K562 (cell line): ENCODE measurements at regions not wholly inside any gene's neighbourhood (a gene's known extent, or its start where the extent isn't known, plus 50 kb on each side); places are given as distances from the start of the nearest gene placed in this dataset.

Source experiments
- ATAC-seq: fragments of 200-7000 bp; cut with Tn5 transposase; 3 replicates; pipeline ENCODE4 v1.9.1; 2020; ENCODE audit warnings: moderate library complexity
- BruUV-seq: library from RNA; stranded (reverse); fragments of 400-500 nt; replicated peaks from 2 replicates; lab custom pipeline; 2021; lab: Mats Ljungman, UMichigan
- CTCF ChIA-PET: fragments of 300-600 bp; formaldehyde crosslinking; extraction: SDS; loops from one replicate; lab custom pipeline; 2021; ENCODE audit warnings: low intra/inter-chr PET ratio; lab: Yijun Ruan, JAX
- POLR2A ChIA-PET: fragments of 300-600, 350-650 bp; sonication (Branson Sonifier 250); formaldehyde crosslinking; extraction: SDS; loops from one replicate; lab custom pipeline; 2021; ENCODE audit warnings: antibody characterized with exemption, inconsistent platforms; lab: Yijun Ruan, JAX
- DNase-seq, 4 experiments: peaks; one replicate each; pipeline versions ENCODE4 v3.0.0 to v3.0.0-alpha.2; 2011 to 2018; ENCODE audit warnings: low spot score in 3 of 4, mixed read lengths in 3 of 4; ENCODE audit errors: extremely low read depth in 1 of 4
- FAIRE-seq: peaks from 2 replicates; lab custom pipeline; 2011; peaks lifted over from hg19 to GRCh38; lab: Jason Lieb, UNC
- H2AFZ ChIP-seq: 2 replicates; pipeline ENCODE4 v1.6.0; 2011; ENCODE audit warnings: low read depth, low read length, control low read depth, inconsistent platforms
- H3K27ac ChIP-seq: fragments of 200-600 bp; 3 replicates; pipeline ENCODE4 v1.8.0; 2011; ENCODE audit warnings: low read depth, mild to moderate bottlenecking, control low read depth, inconsistent platforms, low read length, moderate library complexity, mixed read lengths; ENCODE audit errors: extremely low read depth
- H3K27me3 ChIP-seq, 2 experiments: fragments of 300-600 bp in 1 of 2; 2 replicates in 1 of 2; 3 replicates in 1 of 2; pipeline versions ENCODE4 v1.6.0 to v1.8.0; 2011; ENCODE audit warnings: inconsistent platforms in 2 of 2, low read length in 2 of 2, mild to moderate bottlenecking in 1 of 2, mixed read lengths in 1 of 2, moderate library complexity in 1 of 2; ENCODE audit not compliant: control insufficient read depth in 2 of 2, insufficient read depth in 2 of 2
- H3K36me3 ChIP-seq: fragments of 300-600 bp; 3 replicates; pipeline ENCODE4 v1.8.0; 2011; ENCODE audit warnings: mild to moderate bottlenecking, low read length, inconsistent platforms; ENCODE audit not compliant: control insufficient read depth, insufficient read depth
- H3K4me1 ChIP-seq, 2 experiments: fragments of 200-600 bp in 1 of 2; replicated peaks in 1 of 2; 2 replicates in 1 of 2; 3 replicates in 1 of 2; pipeline versions ENCODE4 v1.5.1 to v1.8.0; 2011; ENCODE audit warnings: inconsistent platforms in 2 of 2, low read length in 2 of 2, mild to moderate bottlenecking in 1 of 2, mixed read lengths in 1 of 2, moderate library complexity in 1 of 2; ENCODE audit not compliant: control insufficient read depth in 2 of 2, insufficient read depth in 2 of 2
- H3K4me2 ChIP-seq: 2 replicates; pipeline ENCODE4 v1.6.1; 2011; ENCODE audit warnings: low read length, control low read depth, inconsistent platforms, mixed read lengths; ENCODE audit not compliant: insufficient read depth
- H3K4me3 ChIP-seq: fragments of 200-600 bp; sonication (generic), shearing (Covaris generic); 2 replicates; pipeline ENCODE4 v1.5.1; 2016; ENCODE audit warnings: control low read depth, inconsistent platforms
- H3K79me2 ChIP-seq: fragments of 200-600 bp; 3 replicates; pipeline ENCODE4 v1.8.0; 2011; ENCODE audit warnings: low read length, inconsistent platforms; ENCODE audit not compliant: control insufficient read depth, insufficient read depth
- H3K9ac ChIP-seq, 2 experiments: 2 replicates each; pipeline versions ENCODE4 v1.6.0 to v1.6.1; 2011; ENCODE audit warnings: low read depth in 2 of 2, low read length in 2 of 2, control low read depth in 1 of 2, inconsistent platforms in 1 of 2, mild to moderate bottlenecking in 1 of 2, mixed read lengths in 1 of 2; ENCODE audit not compliant: insufficient read depth in 1 of 2
- H3K9me1 ChIP-seq: one replicate; pipeline ENCODE4 v1.6.0; 2011; ENCODE audit warnings: inconsistent platforms, mild to moderate bottlenecking, low read length, moderate library complexity; ENCODE audit not compliant: control insufficient read depth, insufficient read depth
- H3K9me3 ChIP-seq: replicated peaks from 2 replicates; pipeline ENCODE4 v1.5.1; 2011; ENCODE audit warnings: low read depth, low read length, inconsistent platforms; ENCODE audit not compliant: control insufficient read depth, insufficient read depth
- H4K20me1 ChIP-seq: replicated peaks from 2 replicates; pipeline ENCODE4 v1.6.1; 2011; ENCODE audit warnings: low read length, inconsistent platforms, mixed read lengths; ENCODE audit not compliant: control insufficient read depth, insufficient read depth
- C11orf30 ChIP-seq: fragments of 450-650 bp; IDR thresholded peaks from 2 replicates; pipeline ENCODE4 v1.6.1; 2016; ENCODE audit warnings: low read depth, mild to moderate bottlenecking
- KDM5B ChIP-seq: fragments of 200-600 bp; sonication (generic); IDR thresholded peaks from 2 replicates; pipeline ENCODE4 v1.6.1; 2012; ENCODE audit warnings: low read depth, mild to moderate bottlenecking, moderate library complexity, low read length, control low read depth, inconsistent platforms; ENCODE audit not compliant: insufficient replicate concordance
- MAFF ChIP-seq: IDR thresholded peaks from 2 replicates; pipeline ENCODE4 v1.6.1; 2012; ENCODE audit warnings: low read length, improper control_type of control experiment
- MAFG ChIP-seq: fragments of 450-650 bp; conservative IDR thresholded peaks from 2 replicates; pipeline ENCODE4 v1.6.1; 2016; ENCODE audit warnings: missing genetic modification characterization, missing compliant biosample characterization
- MAFK ChIP-seq: IDR thresholded peaks from 2 replicates; pipeline ENCODE4 v1.6.1; 2011; ENCODE audit warnings: low read length, improper control_type of control experiment
- PRPF4 ChIP-seq: fragments of 200-400 bp; formaldehyde crosslinking; IDR thresholded peaks from one replicate; pipeline ENCODE4 v1.6.1; 2017; ENCODE audit warnings: low read length, low read depth, mild to moderate bottlenecking; ENCODE audit not compliant: insufficient read depth, poor library complexity, severe bottlenecking
- RBBP5 ChIP-seq: fragments of 200-600 bp; sonication (generic); IDR thresholded peaks from 2 replicates; pipeline ENCODE4 v1.6.1; 2012; ENCODE audit warnings: borderline replicate concordance, mild to moderate bottlenecking, low read length, control low read depth, inconsistent platforms; ENCODE audit not compliant: insufficient read depth, poor library complexity, severe bottlenecking
- RBM25 ChIP-seq: fragments of 200-400 bp; formaldehyde crosslinking; IDR thresholded peaks from 2 replicates; pipeline ENCODE4 v1.6.1; 2018; ENCODE audit warnings: low read length, low read depth, moderate library complexity; ENCODE audit not compliant: severe bottlenecking
- SAFB ChIP-seq: fragments of 200-400 bp; formaldehyde crosslinking; IDR thresholded peaks from 2 replicates; pipeline ENCODE4 v1.6.1; 2017; ENCODE audit warnings: low read depth, low read length, borderline replicate concordance
- USF1 ChIP-seq: sonication (generic); formaldehyde crosslinking; IDR thresholded peaks from 2 replicates; pipeline ENCODE4 v1.9.0; 2022; ENCODE audit warnings: mild to moderate bottlenecking, missing genetic modification reagents
- ZBTB17 ChIP-seq: fragments of 450-650 bp; formaldehyde crosslinking; IDR thresholded peaks from 2 replicates; pipeline ENCODE4 v1.4.0; 2020; ENCODE audit warnings: mild to moderate bottlenecking
- ZC3H8 ChIP-seq: fragments of 450-650 bp; IDR thresholded peaks from 2 replicates; pipeline ENCODE4 v1.6.1; 2017
- ZNF316 ChIP-seq: fragments of 450-650 bp; IDR thresholded peaks from 2 replicates; pipeline ENCODE4 v1.6.1; 2016
- ZNF785 ChIP-seq: fragments of 250-450 bp; sonication (Bioruptor Pico); IDR thresholded peaks from 2 replicates; pipeline ENCODE4 v1.4.0; 2020; ENCODE audit warnings: mild to moderate bottlenecking
- WGBS: fragments of 100-300 bp; shearing (Covaris generic); methylation state at CpG from one replicate; pipeline ENCODE4 v1.1.6; 2016; ENCODE audit warnings: low coverage, mixed read lengths; ENCODE audit not compliant: insufficient coverage; ENCODE audit errors: missing lambda C conversion rate; 5-methylcytosine and 5-hydroxymethylcytosine counted together
- in situ Hi-C: fragments of 300-500 bp; cut with MboI; formaldehyde crosslinking; loops from 4 replicates; pipeline ENCODE4 v1.15.0; 2018; ENCODE audit warnings: inconsistent platforms, mixed read lengths
- intact Hi-C: fragments of 100-400 bp; cut with micrococcal nuclease; formaldehyde crosslinking; loops from 2 replicates; pipeline ENCODE4 v1.14.2; 2022

GRCh38 chr5:39951070-39951469, 526.3 kb upstream of the DAB2 start:
- BruUV-seq = no TSS peak
- in situ Hi-C loops (loop anchor here (25.0 kb wide), 1 partner anchor 936 kb away; no protein-coding TSS in a partner anchor), intact Hi-C loops (no loop called here)
- Histone ChIP-seq H3K4me1 (no peaks in the 10 kb centered on the region), H3K79me2 (no peaks in the 10 kb centered on the region), H3K4me2 (no peak overlapping the region), H3K9me1 (no peaks in the 10 kb centered on the region), H3K36me3 (no peaks in the 10 kb centered on the region), H3K4me3 (no peak overlapping the region), H3K27ac (no peak overlapping the region), H3K9ac (no peak overlapping the region), H3K9me3 (no peaks in the 10 kb centered on the region), H4K20me1 (no peaks in the 10 kb centered on the region), H2AFZ (no peak overlapping the region), H3K27me3 (no peaks in the 10 kb centered on the region)
- DNase-seq (no peak), FAIRE-seq (no peak), ATAC-seq (no peak)
- 2% methylated on average over 3 of the region's 3 CpGs for WGBS
- TF ChIP-seq USF1 (CRISPR knock-in tag) = no peak
- TF ChIP-seq PRPF4 = no peak
- no peak for TF ChIP-seq ZC3H8
- TF ChIP-seq RBM25 = no peak
- TF ChIP-seq MAFG (tag) = peak; percentile 60
- no peak for TF ChIP-seq ZNF785 (CRISPR knock-in tag)
- no peak for TF ChIP-seq RBBP5
- peak; percentile 69 for TF ChIP-seq C11orf30
- peak; percentile 71 for TF ChIP-seq ZNF316
- TF ChIP-seq SAFB = no peak
- no peak for TF ChIP-seq ZBTB17
- TF ChIP-seq MAFK = no peak
- TF ChIP-seq MAFF = peak; percentile 27; the same call in 1 of the 2 replicates
- TF ChIP-seq KDM5B = no peak
- ChIA-PET CTCF (no interaction called here), POLR2A (no interaction called here)
